A549 (cell line): ENCODE measurements at regions not wholly inside any gene's neighbourhood (a gene's known extent, or its start where the extent isn't known, plus 50 kb on each side); places are given as distances from the start of the nearest gene placed in this dataset.

ENCODE experiments used
- BHLHE40 ChIP-seq: IDR thresholded peaks from 2 replicates; pipeline ENCODE4 v1.6.1; 2012; ENCODE audit warnings: low read depth, low read length, inconsistent platforms
- CHD2 ChIP-seq: fragments of 150-350 bp; IDR thresholded peaks from 2 replicates; pipeline ENCODE4 v1.6.1; 2014; ENCODE audit warnings: low read length; ENCODE audit not compliant: partially characterized antibody
- GATA3 ChIP-seq: IDR thresholded peaks from 2 replicates; pipeline ENCODE4 v1.6.1; 2012; ENCODE audit warnings: borderline replicate concordance
- JUN ChIP-seq, 2 experiments: fragments of >200 bp; sonication (Bioruptor Twin); formaldehyde crosslinking; IDR thresholded peaks; 2 replicates in 1 of 2; 3 replicates in 1 of 2; pipeline ENCODE4 v1.6.1; 2016 to 2017
- JUNB ChIP-seq: fragments of >200 bp; sonication (Bioruptor Twin); formaldehyde crosslinking; IDR thresholded peaks from 2 replicates; pipeline ENCODE4 v1.6.1; 2016
- MYC ChIP-seq: IDR thresholded peaks from 2 replicates; pipeline ENCODE4 v1.6.1; 2012; ENCODE audit warnings: mild to moderate bottlenecking, inconsistent platforms, low read length, improper control_type of control experiment, borderline replicate concordance
- NPAS2 ChIP-seq: fragments of 250-450 bp; sonication (Bioruptor Pico); IDR thresholded peaks from 2 replicates; pipeline ENCODE4 v1.8.0; 2022; ENCODE audit warnings: mild to moderate bottlenecking, moderate library complexity, borderline replicate concordance
- PHF8 ChIP-seq: fragments of 200-600 bp; sonication (generic); IDR thresholded peaks from 2 replicates; pipeline ENCODE4 v1.6.1; 2016; ENCODE audit warnings: low read depth, mild to moderate bottlenecking, antibody characterized with exemption, moderate library complexity, borderline replicate concordance
- POLR2A ChIP-seq: IDR thresholded peaks from 2 replicates; pipeline ENCODE4 v1.6.1; 2012; ENCODE audit warnings: mild to moderate bottlenecking, low read length
- TF ChIP-seq, protein P1 (sequence below): fragments of >200 bp; sonication (Bioruptor Twin); formaldehyde crosslinking; IDR thresholded peaks from 3 replicates; pipeline ENCODE4 v1.5.1; 2016
- TF ChIP-seq, protein P2 (sequence below): fragments of 450-650 bp; IDR thresholded peaks from 2 replicates; pipeline ENCODE4 v1.6.1; 2014; ENCODE audit warnings: antibody characterized with exemption

DNA sequence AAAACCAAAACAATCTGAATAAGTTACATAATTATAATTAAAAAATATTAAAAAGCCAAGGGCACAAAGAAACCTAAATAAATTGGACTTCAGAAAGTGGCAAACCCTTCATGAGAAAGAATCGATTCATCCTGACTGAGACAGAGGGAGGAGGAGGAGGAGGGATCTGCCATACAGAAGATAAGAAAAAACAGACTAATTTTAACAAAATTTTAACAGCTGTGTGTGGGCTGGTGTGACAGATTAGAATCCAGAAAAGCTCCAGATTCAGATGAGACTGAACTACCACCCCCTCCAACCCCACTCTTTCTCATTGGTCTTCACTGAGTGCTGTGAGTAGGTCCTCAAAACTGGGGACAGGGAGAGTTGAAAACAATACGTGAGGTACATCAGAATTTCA lies 111.5 kb upstream of the HTR2A start:
- TF ChIP-seq, protein P1, sequence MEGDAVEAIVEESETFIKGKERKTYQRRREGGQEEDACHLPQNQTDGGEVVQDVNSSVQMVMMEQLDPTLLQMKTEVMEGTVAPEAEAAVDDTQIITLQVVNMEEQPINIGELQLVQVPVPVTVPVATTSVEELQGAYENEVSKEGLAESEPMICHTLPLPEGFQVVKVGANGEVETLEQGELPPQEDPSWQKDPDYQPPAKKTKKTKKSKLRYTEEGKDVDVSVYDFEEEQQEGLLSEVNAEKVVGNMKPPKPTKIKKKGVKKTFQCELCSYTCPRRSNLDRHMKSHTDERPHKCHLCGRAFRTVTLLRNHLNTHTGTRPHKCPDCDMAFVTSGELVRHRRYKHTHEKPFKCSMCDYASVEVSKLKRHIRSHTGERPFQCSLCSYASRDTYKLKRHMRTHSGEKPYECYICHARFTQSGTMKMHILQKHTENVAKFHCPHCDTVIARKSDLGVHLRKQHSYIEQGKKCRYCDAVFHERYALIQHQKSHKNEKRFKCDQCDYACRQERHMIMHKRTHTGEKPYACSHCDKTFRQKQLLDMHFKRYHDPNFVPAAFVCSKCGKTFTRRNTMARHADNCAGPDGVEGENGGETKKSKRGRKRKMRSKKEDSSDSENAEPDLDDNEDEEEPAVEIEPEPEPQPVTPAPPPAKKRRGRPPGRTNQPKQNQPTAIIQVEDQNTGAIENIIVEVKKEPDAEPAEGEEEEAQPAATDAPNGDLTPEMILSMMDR = no peak
- TF ChIP-seq POLR2A (no peak), BHLHE40 (no peak), MYC (no peak), JUNB (no peak), NPAS2 (no peak), GATA3 (no peak), CHD2 (no peak), PHF8 (no peak), JUN (IDR thresholded peaks at IDR 0.05) (no peak)
- TF ChIP-seq, protein P2, sequence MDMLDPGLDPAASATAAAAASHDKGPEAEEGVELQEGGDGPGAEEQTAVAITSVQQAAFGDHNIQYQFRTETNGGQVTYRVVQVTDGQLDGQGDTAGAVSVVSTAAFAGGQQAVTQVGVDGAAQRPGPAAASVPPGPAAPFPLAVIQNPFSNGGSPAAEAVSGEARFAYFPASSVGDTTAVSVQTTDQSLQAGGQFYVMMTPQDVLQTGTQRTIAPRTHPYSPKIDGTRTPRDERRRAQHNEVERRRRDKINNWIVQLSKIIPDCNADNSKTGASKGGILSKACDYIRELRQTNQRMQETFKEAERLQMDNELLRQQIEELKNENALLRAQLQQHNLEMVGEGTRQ = no peak
